AG04450 (cell line): ENCODE measurements at regions not wholly inside any gene's neighbourhood (a gene's known extent, or its start where the extent isn't known, plus 50 kb on each side); places are given as distances from the start of the nearest gene placed in this dataset.

Source experiments
- CTCF ChIA-PET: fragments of 300-600, 350-600 bp; formaldehyde crosslinking; extraction: SDS; loops from one replicate; lab custom pipeline; 2022; ENCODE audit warnings: antibody characterized with exemption, inconsistent platforms; lab: Charles Lee
- POLR2A ChIA-PET: fragments of 350-600 bp; formaldehyde crosslinking; extraction: SDS; loops from one replicate; lab custom pipeline; 2021; ENCODE audit warnings: antibody characterized with exemption, inconsistent platforms; lab: Yijun Ruan, JAX
- DNase-seq: peaks from one replicate; pipeline ENCODE4 v3.0.0-alpha.2; 2011; ENCODE audit warnings: low read depth, low spot score
- H3K27ac ChIP-seq: one replicate; pipeline ENCODE4 v1.5.1; 2012; ENCODE audit warnings: low read depth, low read length, control low read depth
- H3K27me3 ChIP-seq: one replicate; pipeline ENCODE4 v1.6.0; 2012; ENCODE audit warnings: low read length; ENCODE audit not compliant: control insufficient read depth, insufficient read depth
- H3K4me3 ChIP-seq: 2 replicates; pipeline ENCODE4 v1.5.1; 2011; ENCODE audit warnings: mild to moderate bottlenecking, low read depth, low read length, control low read depth
- H3K9me3 ChIP-seq: 2 replicates; pipeline ENCODE4 v1.5.1; 2012; ENCODE audit warnings: low read length; ENCODE audit not compliant: control insufficient read depth, insufficient read depth
- TF ChIP-seq, protein P1 (sequence below): IDR thresholded peaks from 2 replicates; pipeline ENCODE4 v1.5.1; 2011; ENCODE audit warnings: low read depth, low read length, control low read depth, inconsistent platforms

DNA sequence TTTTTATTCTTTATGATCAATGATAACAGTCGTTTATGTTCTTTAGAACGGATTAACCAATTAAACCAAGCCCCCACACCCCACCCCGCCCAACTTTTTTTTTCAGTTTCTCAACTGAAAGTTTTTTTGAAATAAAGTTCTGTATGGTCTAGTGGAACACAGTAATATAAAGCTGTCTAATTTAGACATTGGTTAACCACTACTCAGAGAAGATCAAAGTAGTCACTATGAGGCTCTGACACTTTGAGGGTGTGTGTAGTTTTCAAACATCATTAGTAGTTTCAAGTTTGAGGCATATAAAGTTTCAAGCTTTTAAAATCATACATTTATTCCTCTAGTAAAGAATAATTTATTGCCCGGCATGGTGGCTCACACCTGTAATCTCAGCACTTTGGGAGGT lies 413.2 kb downstream of the EFNB2 start:
- no peak for DNase-seq

DNA sequence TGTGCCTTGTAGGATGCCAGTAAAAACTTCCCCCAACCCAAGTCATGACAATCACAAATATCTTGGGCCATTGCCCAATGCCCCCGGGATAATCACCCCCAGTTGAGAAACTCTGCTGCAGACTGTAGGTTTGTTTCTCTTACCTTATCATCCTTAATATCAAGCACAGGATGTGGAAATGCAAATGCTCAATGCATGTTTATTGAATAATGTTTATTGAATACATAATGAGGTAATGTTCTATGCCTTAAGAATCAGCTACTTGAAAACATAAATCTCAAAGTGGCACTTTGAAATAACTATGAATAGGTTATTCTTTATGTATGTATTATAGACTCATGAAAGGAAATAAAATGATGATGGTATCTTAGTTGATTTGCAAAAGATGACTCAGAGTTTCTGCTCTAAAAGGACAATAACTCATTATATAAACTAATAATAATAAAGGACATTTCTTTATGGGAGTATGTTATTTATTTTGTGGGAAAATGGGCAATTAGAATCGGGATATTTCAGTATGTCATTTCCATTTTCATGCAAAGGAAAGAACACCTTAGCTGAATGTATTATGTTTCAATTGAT lies 414.2 kb downstream of the EFNB2 start:
- no peak overlapping the region for H3K27ac ChIP-seq
- H3K9me3 ChIP-seq, result no peaks in the 10 kb centered on the region
- ChIA-PET CTCF (no interaction called here), POLR2A (no interaction called here)
- TF ChIP-seq, protein P1, sequence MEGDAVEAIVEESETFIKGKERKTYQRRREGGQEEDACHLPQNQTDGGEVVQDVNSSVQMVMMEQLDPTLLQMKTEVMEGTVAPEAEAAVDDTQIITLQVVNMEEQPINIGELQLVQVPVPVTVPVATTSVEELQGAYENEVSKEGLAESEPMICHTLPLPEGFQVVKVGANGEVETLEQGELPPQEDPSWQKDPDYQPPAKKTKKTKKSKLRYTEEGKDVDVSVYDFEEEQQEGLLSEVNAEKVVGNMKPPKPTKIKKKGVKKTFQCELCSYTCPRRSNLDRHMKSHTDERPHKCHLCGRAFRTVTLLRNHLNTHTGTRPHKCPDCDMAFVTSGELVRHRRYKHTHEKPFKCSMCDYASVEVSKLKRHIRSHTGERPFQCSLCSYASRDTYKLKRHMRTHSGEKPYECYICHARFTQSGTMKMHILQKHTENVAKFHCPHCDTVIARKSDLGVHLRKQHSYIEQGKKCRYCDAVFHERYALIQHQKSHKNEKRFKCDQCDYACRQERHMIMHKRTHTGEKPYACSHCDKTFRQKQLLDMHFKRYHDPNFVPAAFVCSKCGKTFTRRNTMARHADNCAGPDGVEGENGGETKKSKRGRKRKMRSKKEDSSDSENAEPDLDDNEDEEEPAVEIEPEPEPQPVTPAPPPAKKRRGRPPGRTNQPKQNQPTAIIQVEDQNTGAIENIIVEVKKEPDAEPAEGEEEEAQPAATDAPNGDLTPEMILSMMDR, result no peak
- no peak for DNase-seq
- no peaks in the 10 kb centered on the region for H3K27me3 ChIP-seq
- H3K4me3 ChIP-seq, result no peak overlapping the region

More for the DNA sequence above, 413.2 kb downstream of the EFNB2 start:
- Histone ChIP-seq H3K9me3 (no peaks in the 10 kb centered on the region), H3K4me3 (no peak overlapping the region), H3K27me3 (no peaks in the 10 kb centered on the region), H3K27ac (no peak overlapping the region)
- TF ChIP-seq, protein P1, result no peak
- CTCF ChIA-PET, result interaction anchor here (1.2 kb wide), 1 partner anchor 10 kb away, joined by 3 read pairs; no protein-coding TSS in a partner anchor
- POLR2A ChIA-PET, result no interaction called here

DNA sequence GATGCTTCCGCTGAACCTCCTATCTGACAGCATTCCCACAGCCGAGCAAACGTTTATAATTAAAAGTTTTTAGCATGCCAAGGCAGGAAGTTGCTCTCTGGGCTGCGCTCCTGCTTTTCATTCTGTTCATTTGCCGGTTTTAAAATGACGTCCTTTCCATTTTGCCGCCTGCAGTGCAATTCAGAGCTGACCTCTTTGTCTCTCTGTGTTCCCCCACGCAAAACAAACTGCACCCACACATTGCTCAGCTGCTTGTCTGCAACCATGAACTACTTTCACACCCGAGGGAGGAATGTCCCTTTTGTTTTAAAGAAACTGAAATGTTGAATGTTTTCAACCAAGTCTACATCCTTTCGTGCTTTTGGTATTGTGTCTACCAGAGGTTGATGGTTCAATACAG lies 416.5 kb downstream of the EFNB2 start:
- Histone ChIP-seq H3K27ac (no peak overlapping the region), H3K4me3 (no peak overlapping the region), H3K27me3 (no peaks in the 10 kb centered on the region), H3K9me3 (no peaks in the 10 kb centered on the region)
- ChIA-PET POLR2A (no interaction called here), CTCF (no interaction called here)
- TF ChIP-seq, protein P1, result no peak
- no peak for DNase-seq

DNA sequence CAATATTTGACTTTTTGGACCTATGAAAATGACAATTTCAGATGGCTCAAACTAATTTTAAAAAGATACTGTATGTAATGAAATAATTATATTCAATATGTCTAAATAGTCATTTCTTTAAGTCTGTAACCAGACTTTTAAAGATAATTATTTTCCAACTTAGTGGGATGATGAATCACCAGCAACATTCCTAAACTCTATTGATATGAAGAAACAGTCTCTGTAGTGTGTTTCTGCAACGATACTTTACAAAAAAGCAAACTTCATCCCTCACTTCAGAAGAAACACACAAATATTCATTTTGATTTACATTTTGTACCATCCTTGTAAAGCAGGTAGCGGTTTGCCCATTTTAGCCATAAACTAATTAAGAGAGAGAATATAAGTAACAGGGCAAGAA lies 417.4 kb downstream of the EFNB2 start:
- DNase-seq, result no peak
- ChIA-PET CTCF (no interaction called here), POLR2A (no interaction called here)
- no peak overlapping the region for H3K4me3 ChIP-seq
- H3K9me3 ChIP-seq, result no peaks in the 10 kb centered on the region
- TF ChIP-seq, protein P1, result no peak
- no peak overlapping the region for H3K27ac ChIP-seq
- H3K27me3 ChIP-seq, result no peaks in the 10 kb centered on the region

DNA sequence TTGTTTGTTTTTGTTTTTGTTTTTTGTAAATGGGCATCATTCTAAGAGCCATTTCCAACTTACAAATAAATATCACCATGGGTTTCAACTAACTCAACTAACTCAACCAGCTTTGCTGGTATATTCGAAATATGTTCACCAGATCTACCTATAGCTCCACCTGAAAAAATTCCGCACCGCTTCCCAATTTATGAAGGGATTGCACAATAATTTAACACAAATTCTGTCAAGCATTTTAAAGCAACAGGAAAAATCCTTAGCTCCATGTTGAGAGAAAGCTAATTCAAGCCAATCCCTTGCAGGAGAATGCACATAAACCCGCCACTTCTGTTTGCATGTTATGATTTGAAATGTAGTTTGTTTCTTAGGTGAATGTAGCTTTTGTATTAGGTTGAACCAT lies 417.8 kb downstream of the EFNB2 start:
- POLR2A ChIA-PET, result no interaction called here
- DNase-seq, result no peak
- H3K27ac ChIP-seq, result no peak overlapping the region
- no peaks in the 10 kb centered on the region for H3K9me3 ChIP-seq
- H3K4me3 ChIP-seq, result no peak overlapping the region
- TF ChIP-seq, protein P1, result no peak
- CTCF ChIA-PET, result no interaction called here
- no peaks in the 10 kb centered on the region for H3K27me3 ChIP-seq
